ENCODE measurements at regions not wholly inside any gene's neighbourhood (a gene's known extent, or its start where the extent isn't known, plus 50 kb on each side); places are given as distances from the start of the nearest gene placed in this dataset.

GRCh38 chr11:70549386-70549785 lies 151.1 kb downstream of the CTTN start:
- H2AK5ac ChIP-seq (ENCODE audit: insufficient read length, low read length) = no peak overlapping the region
- no peak overlapping the region for H3K9ac ChIP-seq (ENCODE audit: extremely low read depth, insufficient read length, low read length)
- TF ChIP-seq CTCF (conservative IDR thresholded peaks at IDR 0.05) = no peak
- no peak overlapping the region for H2BK20ac ChIP-seq (ENCODE audit: low read depth, low read length, poor library complexity, severe bottlenecking)
- H2BK12ac ChIP-seq (ENCODE audit: insufficient read length, low read depth, low read length) = no peak overlapping the region
- H3K79me2 ChIP-seq (ENCODE audit: insufficient read depth, low read length) = 0 out of 2 replicates have a peak, but pooled peaks cover 2% of the 10 kb centered on the region
- Mint-ChIP-seq H3K27me3 (ENCODE audit: low read depth) (no peaks in the 10 kb centered on the region), H3K27ac (no peak overlapping the region), H3K9me3 (no peaks in the 10 kb centered on the region), H3K4me3 (no peak overlapping the region), H3K36me3 (ENCODE audit: insufficient read depth in 1 of 3, low read depth in 3 of 3) (no peaks in the 10 kb centered on the region), H3K4me1 (peaks cover 43 to 44% of the 10 kb centered on the region in 2 experiments)
- no peak overlapping the region for H2BK120ac ChIP-seq (ENCODE audit: low read depth, low read length, poor library complexity, severe bottlenecking)
- no peak overlapping the region for H3T11ph ChIP-seq (ENCODE audit: low read length)
- no peak overlapping the region for H3K4ac ChIP-seq (ENCODE audit: low read depth, low read length)
- no peaks in the 10 kb centered on the region for H3K9me3 ChIP-seq (ENCODE audit: control insufficient read depth, low read depth, low read length)
- H3K14ac ChIP-seq (ENCODE audit: insufficient read depth, low read length) = no peak overlapping the region; the same call in 1 of the 2 replicates
- H3K27ac ChIP-seq (ENCODE audit: insufficient read length, low read depth, low read length) = no peak overlapping the region
- H4K5ac ChIP-seq (ENCODE audit: insufficient read length, low read depth, low read length) = no peak overlapping the region
- no peak overlapping the region for H4K8ac ChIP-seq (replicated peaks; ENCODE audit: insufficient read length, low read depth, low read length)
- H3K4me2 ChIP-seq (ENCODE audit: insufficient read depth, insufficient read length, low read length) = no peak overlapping the region
- no peak overlapping the region for H4K91ac ChIP-seq (ENCODE audit: insufficient read length, low read depth, low read length)
- H3K27me3 ChIP-seq (ENCODE audit: insufficient read depth, low read length) = no peaks in the 10 kb centered on the region
- no peak overlapping the region for H2BK5ac ChIP-seq (ENCODE audit: insufficient read length, low read length)
- no peak overlapping the region for H3K56ac ChIP-seq (ENCODE audit: insufficient read length, low read depth, low read length)
- no peak for DNase-seq
- no peak overlapping the region for H2BK15ac ChIP-seq (ENCODE audit: low read depth, low read length)
- H3K18ac ChIP-seq (ENCODE audit: insufficient read length, low read depth, low read length) = no peak overlapping the region
- H4K20me1 ChIP-seq (ENCODE audit: control insufficient read depth, insufficient read depth, insufficient read length) = no peaks in the 10 kb centered on the region
- H3K4me1 ChIP-seq (ENCODE audit: insufficient read depth, low read length) = peaks cover 15% of the 10 kb centered on the region; the same call in 1 of the 2 replicates
- no peaks in the 10 kb centered on the region for H3K23me2 ChIP-seq (ENCODE audit: insufficient read length, low read depth, low read length, poor library complexity, severe bottlenecking)
- H3K23ac ChIP-seq (ENCODE audit: insufficient read length, low read depth, low read length) = no peak overlapping the region
- no peak overlapping the region for H2AFZ ChIP-seq (ENCODE audit: low read length)
- no peaks in the 10 kb centered on the region for H3K79me1 ChIP-seq (ENCODE audit: insufficient read depth, low read depth, low read length, poor library complexity, severe bottlenecking)
- no CpG with 5 or more reads among the region's 15 CpGs for whole genome bisulfite sequencing (ENCODE audit: extremely low coverage, insufficient read length, low lambda C conversion rate)
